ENCODE measurements at regions not wholly inside any gene's neighbourhood (a gene's known extent, or its start where the extent isn't known, plus 50 kb on each side); places are given as distances from the start of the nearest gene placed in this dataset.

DNA sequence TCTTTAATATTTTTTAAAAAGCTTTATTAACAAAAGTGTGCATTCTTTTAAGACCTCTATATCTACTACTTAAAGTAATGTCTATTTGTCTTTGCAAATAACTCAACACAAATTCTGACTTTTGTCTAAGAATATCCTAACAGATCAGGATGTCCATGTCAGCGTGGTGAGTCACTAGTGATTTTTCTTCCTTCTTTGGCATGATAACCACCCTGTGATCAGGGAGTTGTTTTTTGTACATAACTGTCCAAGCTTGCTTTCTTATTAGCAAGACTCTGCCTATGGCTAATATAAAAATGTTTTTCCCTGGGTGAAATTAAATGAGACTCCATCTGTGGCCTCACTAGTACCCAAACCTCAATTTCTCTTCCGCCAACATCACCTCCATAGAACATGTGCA, 688.9 kb upstream of the ADGRL2 start:
- no peak for TF ChIP-seq EZH2 (IDR thresholded peaks at IDR 0.05)
- no peak for TF ChIP-seq POLR2AphosphoS5 (IDR thresholded peaks at IDR 0.05; ENCODE audit: borderline replicate concordance, low read depth, low read length)
- no peak for TF ChIP-seq FOXP2 (optimal IDR thresholded peaks at IDR 0.05; ENCODE audit: control extremely low read depth, extremely low read length, insufficient read depth)

All from SK-N-MC (cell line).